Heart left ventricle (tissue), 16 donors: ENCODE measurements at regions not wholly inside any gene's neighbourhood (a gene's known extent, or its start where the extent isn't known, plus 50 kb on each side); places are given as distances from the start of the nearest gene placed in this dataset.

Experiments used
- ATAC-seq, 4 donors: fragments of 200-7000 bp; cut with Tn5 transposase; one replicate each; pipeline ENCODE4 v1.9.1; 2020 to 2022; ENCODE audit warnings: moderate library complexity in 4 of 4, mild to moderate bottlenecking in 3 of 4, moderate number of reproducible peaks in 1 of 4
- DNase-seq, 5 donors: peaks; one replicate each; pipeline ENCODE4 v3.0.0-alpha.2; 2020
- H3K27ac ChIP-seq, 12 donors: fragments of 200-600 bp; sonication (generic) in 4 of 12; one replicate each; pipeline versions ENCODE4 v1.5.0 to v1.8.0; 2016 to 2022; ENCODE audit warnings: mild to moderate bottlenecking in 2 of 12
- H3K27me3 ChIP-seq, 9 donors: fragments of 200-600 bp; sonication (generic) in 2 of 9; one replicate each; pipeline versions ENCODE4 v1.5.1 to v1.8.0; 2016 to 2022; ENCODE audit warnings: mild to moderate bottlenecking in 3 of 9
- H3K36me3 ChIP-seq, 9 donors: fragments of 200-600 bp; sonication (generic) in 2 of 9; one replicate each; pipeline versions ENCODE4 v1.5.0 to v1.8.0; 2018 to 2022; ENCODE audit warnings: mild to moderate bottlenecking in 2 of 9
- H3K4me1 ChIP-seq, 12 donors: fragments of 200-600 bp; sonication (generic) in 4 of 12; one replicate each; pipeline versions ENCODE4 v1.5.0 to v1.8.0; 2016 to 2022; ENCODE audit warnings: mild to moderate bottlenecking in 3 of 12
- H3K4me3 ChIP-seq, 12 donors: fragments of 200-600 bp; sonication (generic) in 4 of 12; one replicate each; pipeline versions ENCODE4 v1.5.0 to v1.8.0; 2017 to 2022; ENCODE audit warnings: mild to moderate bottlenecking in 9 of 12, moderate library complexity in 4 of 12
- H3K9me3 ChIP-seq, 12 donors: fragments of 200-600 bp; sonication (generic) in 4 of 12; one replicate each; pipeline versions ENCODE4 v1.5.0 to v1.8.0; 2016 to 2022; ENCODE audit warnings: mild to moderate bottlenecking in 1 of 12
- CTCF ChIP-seq, 12 donors: fragments of 200-600 bp; sonication (generic) in 4 of 12; IDR thresholded peaks; one replicate each; pipeline versions ENCODE4 v1.5.0 to v1.8.0; 2018 to 2022; ENCODE audit warnings: antibody characterized with exemption in 12 of 12, mild to moderate bottlenecking in 5 of 12
- POLR2A ChIP-seq, 2 donors: fragments of 450-650 bp; IDR thresholded peaks; one replicate each; pipeline ENCODE4 v1.6.1; 2017; ENCODE audit warnings: antibody characterized with exemption in 2 of 2, mild to moderate bottlenecking in 2 of 2, moderate library complexity in 2 of 2
- WGBS, 4 donors: extraction: QIAGEN DNeasy Blood & Tissue Kit in 2 of 4; methylation state at CpG; one replicate each; pipeline versions ENCODE4 v1.1.5 to v1.1.7; 2013 to 2018; 5-methylcytosine and 5-hydroxymethylcytosine counted together
- intact Hi-C, 10 donors: fragments of 100-400 bp; cut with DNase I; formaldehyde crosslinking; loops; one replicate each; pipeline versions ENCODE4 v1.11.1 to v1.14.2; 2022
- donor health status: ischemic (EF 13 %, LVEDD 7.1; RV severe dilation, severe dysfunction).
- donor health status: healthy with polysubstance abuse.
- donor health status: DM: no; HTN: yes; CAD: no.
- donor health status: DM: no; HTN: no; CAD: no.
- donor health status: ischemic (EF 25% LVEDD 6.9; RV normal size, moderate dysfunction).
- donor health status: ischemic (EF 25% LVEDD 5.7; RV mildly dilated, moderate dysfunction).
- donor health status: healthy.
- donor health status: DM: yes; HTN: yes; CAD: no.
- donor health status: ischemic (EF 35%, LVEDD 5.7; RV mildly dilated, moderate dysfunction).
- donor health status: nonischemic (EF 11% LVEDD 7.7; RV severe dilation, severe dysfunction).
- donor health status: DM: yes; HTN: yes; CAD: no.
- donor health status: PGD.
- donor health status: ischemic (EF 29% LVEDD 5.4; RV normal size, mild dysfunction).
- donor health status: nonischemic (EF 23%, LVEDD 6.1; RV moderate dilation, normal function).

GRCh38 chr4:110877778-110878370, 255.0 kb upstream of the PITX2 start:
- peaks cover 0 to 3% (median 0%) of the 10 kb centered on the region in 9 donors for H3K27me3 ChIP-seq
- DNase-seq (no peak), ATAC-seq (no peak)
- 34 to 68% (median 66%) methylated on average over 2 of the region's 2 CpGs for WGBS, 4 donors
- H3K27ac ChIP-seq, result no peak overlapping the region
- H3K4me3 ChIP-seq, result no peak overlapping the region
- TF ChIP-seq CTCF (IDR thresholded peaks at IDR 0.05) (no peak), POLR2A (IDR thresholded peaks at IDR 0.05) (no peak)
- no peaks in the 10 kb centered on the region for H3K9me3 ChIP-seq
- H3K36me3 ChIP-seq, result no peaks in the 10 kb centered on the region
- no peaks in the 10 kb centered on the region for H3K4me1 ChIP-seq
- intact Hi-C loops, result no loop called here

- Histone ChIP-seq H3K27ac (no peak overlapping the region), H3K36me3 (no peaks in the 10 kb centered on the region), H3K4me3 (no peak overlapping the region), H3K27me3 (peaks cover 0 to 3% (median 0%) of the 10 kb centered on the region in 9 donors), H3K9me3 (no peaks in the 10 kb centered on the region), H3K4me1 (no peaks in the 10 kb centered on the region)
- intact Hi-C loops, result no loop called here
- WGBS, 4 donors, result 74 to 81% (median 79%) methylated on average over 2 of the region's 2 CpGs
- no peak for TF ChIP-seq POLR2A (IDR thresholded peaks at IDR 0.05)
- no peak for TF ChIP-seq CTCF (IDR thresholded peaks at IDR 0.05)
- DNase-seq (no peak), ATAC-seq (no peak)
These were observed 255.5 kb upstream of the PITX2 start for GRCh38 chr4:110878413-110878812.

- Histone ChIP-seq H3K27me3 (peaks cover 0 to 3% (median 0%) of the 10 kb centered on the region in 9 donors), H3K4me3 (no peak overlapping the region), H3K36me3 (no peaks in the 10 kb centered on the region), H3K9me3 (no peaks in the 10 kb centered on the region), H3K27ac (no peak overlapping the region), H3K4me1 (no peaks in the 10 kb centered on the region)
- intact Hi-C loops, result no loop called here
- ATAC-seq (no peak), DNase-seq (no peak)
- TF ChIP-seq POLR2A (IDR thresholded peaks at IDR 0.05) (no peak), CTCF (IDR thresholded peaks at IDR 0.05) (no peak)
- WGBS, 4 donors, result 77 to 85% (median 83%) methylated on average over 3 of the region's 3 CpGs
These were observed 256.1 kb upstream of the PITX2 start for GRCh38 chr4:110878956-110879355.

GRCh38 chr4:110886270-110886669, 263.4 kb upstream of the PITX2 start:
- TF ChIP-seq POLR2A (IDR thresholded peaks at IDR 0.05), result no peak
- Histone ChIP-seq H3K27ac (no peak overlapping the region), H3K9me3 (peaks cover 0 to 6% (median 0%) of the 10 kb centered on the region in 12 donors), H3K27me3 (no peaks in the 10 kb centered on the region), H3K36me3 (no peaks in the 10 kb centered on the region), H3K4me1 (no peaks in the 10 kb centered on the region), H3K4me3 (no peak overlapping the region)
- DNase-seq (no peak), ATAC-seq (no peak)
- intact Hi-C loops, result no loop called here
- 81 to 84% (median 82%) methylated on average over 6 of the region's 6 CpGs for WGBS, 4 donors

- Histone ChIP-seq H3K4me3 (no peak overlapping the region), H3K9me3 (peaks cover 0 to 11% (median 4%) of the 10 kb centered on the region in 12 donors), H3K4me1 (no peaks in the 10 kb centered on the region), H3K27ac (no peak overlapping the region), H3K36me3 (no peaks in the 10 kb centered on the region), H3K27me3 (no peaks in the 10 kb centered on the region)
- no peak for DNase-seq
- no peak for ATAC-seq
- intact Hi-C loops, result no loop called here
- 82 to 86% (median 83%) methylated on average over 8 of the region's 8 CpGs for WGBS, 4 donors
- TF ChIP-seq POLR2A (IDR thresholded peaks at IDR 0.05), result no peak
- TF ChIP-seq CTCF (IDR thresholded peaks at IDR 0.05), result no peak
These were observed 264.0 kb upstream of the PITX2 start for GRCh38 chr4:110886856-110887255.
